ENCODE measurements at regions not wholly inside any gene's neighbourhood (a gene's known extent, or its start where the extent isn't known, plus 50 kb on each side); places are given as distances from the start of the nearest gene placed in this dataset.
A peak's percentile ranks its signal among the peaks of the same experiment; 100 is the strongest.

DNA sequence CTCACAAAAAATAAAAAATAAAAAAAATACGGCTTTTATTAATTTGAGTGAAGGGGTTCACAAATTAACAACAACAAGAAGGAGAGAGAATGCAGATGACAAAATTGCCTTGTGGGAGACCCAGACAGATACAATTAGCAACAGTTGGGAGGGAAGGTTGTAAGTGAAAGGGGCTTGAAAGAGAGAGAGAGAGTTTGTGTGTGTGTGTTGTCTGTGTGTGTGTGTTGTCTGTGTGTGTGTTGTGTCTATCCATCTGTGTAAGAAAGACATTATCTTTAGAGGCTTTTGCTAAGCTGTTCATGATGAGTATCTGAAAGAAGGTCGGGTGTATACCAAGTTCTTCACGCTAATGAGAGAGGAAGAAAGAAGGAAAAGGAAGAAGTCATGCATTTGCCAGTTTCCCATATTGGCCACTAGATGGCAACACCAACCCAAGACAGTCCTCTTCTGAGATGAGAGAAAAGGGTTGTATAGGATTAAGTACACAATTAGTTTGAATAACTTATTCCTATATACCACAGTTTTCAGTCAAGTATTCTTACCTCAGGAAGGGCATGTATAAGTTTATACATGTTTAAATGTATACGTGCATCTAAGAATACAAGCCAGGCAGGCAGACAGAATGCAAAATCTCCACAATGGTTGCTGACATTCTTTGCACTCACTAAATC, 63.7 kb upstream of the CD2AP start (continued):
- TF ChIP-seq, protein P1, sequence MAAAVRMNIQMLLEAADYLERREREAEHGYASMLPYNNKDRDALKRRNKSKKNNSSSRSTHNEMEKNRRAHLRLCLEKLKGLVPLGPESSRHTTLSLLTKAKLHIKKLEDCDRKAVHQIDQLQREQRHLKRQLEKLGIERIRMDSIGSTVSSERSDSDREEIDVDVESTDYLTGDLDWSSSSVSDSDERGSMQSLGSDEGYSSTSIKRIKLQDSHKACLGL (CRISPR knock-in tag; IDR thresholded peaks at IDR 0.05): no peak
- no peak for TF ChIP-seq HHEX (CRISPR knock-in tag; IDR thresholded peaks at IDR 0.05)
- TF ChIP-seq ELF3 (CRISPR knock-in tag; IDR thresholded peaks at IDR 0.05): peak; percentile 57
- no peak for TF ChIP-seq HNRNPK (IDR thresholded peaks at IDR 0.05; ENCODE audit: low read depth, low read length, poor library complexity, severe bottlenecking)
- no peak for TF ChIP-seq ARNTL (CRISPR knock-in tag; IDR thresholded peaks at IDR 0.05)
- peak; percentile 71; the same call in 1 of the 2 replicates for TF ChIP-seq ARID2 (CRISPR knock-in tag; IDR thresholded peaks at IDR 0.05; ENCODE audit: borderline replicate concordance)
- TF ChIP-seq MATR3 (CRISPR knock-in tag; IDR thresholded peaks at IDR 0.05): no peak
- no peak for TF ChIP-seq ZNF121 (CRISPR knock-in tag; IDR thresholded peaks at IDR 0.05)
- TF ChIP-seq POGZ (CRISPR knock-in tag; IDR thresholded peaks at IDR 0.05): no peak
- TF ChIP-seq, protein P2, sequence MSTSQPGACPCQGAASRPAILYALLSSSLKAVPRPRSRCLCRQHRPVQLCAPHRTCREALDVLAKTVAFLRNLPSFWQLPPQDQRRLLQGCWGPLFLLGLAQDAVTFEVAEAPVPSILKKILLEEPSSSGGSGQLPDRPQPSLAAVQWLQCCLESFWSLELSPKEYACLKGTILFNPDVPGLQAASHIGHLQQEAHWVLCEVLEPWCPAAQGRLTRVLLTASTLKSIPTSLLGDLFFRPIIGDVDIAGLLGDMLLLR (CRISPR knock-in tag; IDR thresholded peaks at IDR 0.05): no peak
- TF ChIP-seq ZNF691 (CRISPR knock-in tag; IDR thresholded peaks at IDR 0.05; ENCODE audit: borderline replicate concordance, low read depth): no peak
- no peak for TF ChIP-seq ZNF292 (CRISPR knock-in tag; IDR thresholded peaks at IDR 0.05; ENCODE audit: borderline replicate concordance, low read depth)
- TF ChIP-seq ZFYVE20 (CRISPR knock-in tag; IDR thresholded peaks at IDR 0.05; ENCODE audit: borderline replicate concordance, low read depth): no peak
- TF ChIP-seq, protein P3, sequence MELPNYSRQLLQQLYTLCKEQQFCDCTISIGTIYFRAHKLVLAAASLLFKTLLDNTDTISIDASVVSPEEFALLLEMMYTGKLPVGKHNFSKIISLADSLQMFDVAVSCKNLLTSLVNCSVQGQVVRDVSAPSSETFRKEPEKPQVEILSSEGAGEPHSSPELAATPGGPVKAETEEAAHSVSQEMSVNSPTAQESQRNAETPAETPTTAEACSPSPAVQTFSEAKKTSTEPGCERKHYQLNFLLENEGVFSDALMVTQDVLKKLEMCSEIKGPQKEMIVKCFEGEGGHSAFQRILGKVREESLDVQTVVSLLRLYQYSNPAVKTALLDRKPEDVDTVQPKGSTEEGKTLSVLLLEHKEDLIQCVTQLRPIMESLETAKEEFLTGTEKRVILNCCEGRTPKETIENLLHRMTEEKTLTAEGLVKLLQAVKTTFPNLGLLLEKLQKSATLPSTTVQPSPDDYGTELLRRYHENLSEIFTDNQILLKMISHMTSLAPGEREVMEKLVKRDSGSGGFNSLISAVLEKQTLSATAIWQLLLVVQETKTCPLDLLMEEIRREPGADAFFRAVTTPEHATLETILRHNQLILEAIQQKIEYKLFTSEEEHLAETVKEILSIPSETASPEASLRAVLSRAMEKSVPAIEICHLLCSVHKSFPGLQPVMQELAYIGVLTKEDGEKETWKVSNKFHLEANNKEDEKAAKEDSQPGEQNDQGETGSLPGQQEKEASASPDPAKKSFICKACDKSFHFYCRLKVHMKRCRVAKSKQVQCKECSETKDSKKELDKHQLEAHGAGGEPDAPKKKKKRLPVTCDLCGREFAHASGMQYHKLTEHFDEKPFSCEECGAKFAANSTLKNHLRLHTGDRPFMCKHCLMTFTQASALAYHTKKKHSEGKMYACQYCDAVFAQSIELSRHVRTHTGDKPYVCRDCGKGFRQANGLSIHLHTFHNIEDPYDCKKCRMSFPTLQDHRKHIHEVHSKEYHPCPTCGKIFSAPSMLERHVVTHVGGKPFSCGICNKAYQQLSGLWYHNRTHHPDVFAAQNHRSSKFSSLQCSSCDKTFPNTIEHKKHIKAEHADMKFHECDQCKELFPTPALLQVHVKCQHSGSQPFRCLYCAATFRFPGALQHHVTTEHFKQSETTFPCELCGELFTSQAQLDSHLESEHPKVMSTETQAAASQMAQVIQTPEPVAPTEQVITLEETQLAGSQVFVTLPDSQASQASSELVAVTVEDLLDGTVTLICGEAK (IDR thresholded peaks at IDR 0.05): no peak
- TF ChIP-seq, protein P3 (CRISPR knock-in tag; IDR thresholded peaks at IDR 0.05): no peak
- TF ChIP-seq SALL2 (CRISPR knock-in tag; IDR thresholded peaks at IDR 0.05): no peak

Data from HepG2 (cell line).